B cell (primary cell): ENCODE measurements at regions not wholly inside any gene's neighbourhood (a gene's known extent, or its start where the extent isn't known, plus 50 kb on each side); places are given as distances from the start of the nearest gene placed in this dataset.

Source experiments
- ATAC-seq: fragments of 200-7000 bp; cut with Tn5 transposase; one replicate; pipeline ENCODE4 v1.10.0; 2021; ENCODE audit warnings: low read depth, mild to moderate bottlenecking, moderate number of reproducible peaks, moderate library complexity
- CTCF ChIA-PET: fragments of 350-600 bp; sonication (Branson Sonifier 250); formaldehyde crosslinking; loops from one replicate; lab custom pipeline; 2021; ENCODE audit warnings: antibody characterized with exemption, inconsistent platforms; lab: Charles Lee
- POLR2A ChIA-PET: fragments of 350-600 bp; sonication (Branson Sonifier 250); formaldehyde crosslinking; loops from one replicate; lab custom pipeline; 2021; ENCODE audit warnings: antibody characterized with exemption; lab: Charles Lee
- DNase-seq: peaks from one replicate; pipeline ENCODE4 v3.0.0; 2013
- H2AFZ ChIP-seq: 2 replicates; pipeline ENCODE4 v1.6.1; 2012; ENCODE audit warnings: mild to moderate bottlenecking, low read depth, low read length; ENCODE audit not compliant: insufficient read depth, poor library complexity, severe bottlenecking
- H3K27ac ChIP-seq, 2 donors: 1 replicate in 1 of 2; 2 replicates in 1 of 2; pipeline ENCODE4 v1.5.1; 2012 to 2013; ENCODE audit warnings: low read length in 2 of 2, mild to moderate bottlenecking in 2 of 2, moderate library complexity in 1 of 2
- H3K27me3 ChIP-seq, 4 experiments: fragments of 200-600 bp in 1 of 4; sonication (generic) in 1 of 4; replicated peaks in 1 of 4; 1 replicate in 2 of 4; 2 replicates in 2 of 4; pipeline versions ENCODE4 v1.6.1 to v1.7.0; 2013 to 2016; ENCODE audit warnings: low read length in 3 of 4, mild to moderate bottlenecking in 2 of 4, mixed read lengths in 1 of 4, moderate library complexity in 1 of 4; ENCODE audit not compliant: insufficient read depth in 4 of 4, control insufficient read depth in 3 of 4; ENCODE audit errors: control extremely low read depth in 1 of 4
- H3K36me3 ChIP-seq, 2 experiments: replicated peaks in 1 of 2; 1 replicate in 1 of 2; 2 replicates in 1 of 2; pipeline versions ENCODE4 v1.6.1 to v1.7.1; 2013; ENCODE audit warnings: low read length in 1 of 2; ENCODE audit not compliant: insufficient read depth in 2 of 2, control insufficient read depth in 1 of 2; ENCODE audit errors: control extremely low read depth in 1 of 2, extremely low read depth in 1 of 2
- H3K4me1 ChIP-seq, 2 donors: fragments of 200-600 bp in 1 of 2; sonication (generic) in 1 of 2; 1 replicate in 1 of 2; 2 replicates in 1 of 2; pipeline versions ENCODE4 v1.5.1 to v1.6.1; 2013 to 2017; ENCODE audit warnings: low read length in 2 of 2; ENCODE audit not compliant: control insufficient read depth in 2 of 2, insufficient read depth in 2 of 2
- H3K4me2 ChIP-seq: replicated peaks from 2 replicates; pipeline ENCODE3; 2012; ENCODE audit warnings: mild to moderate bottlenecking, low read depth, low read length; ENCODE audit not compliant: poor library complexity, severe bottlenecking
- H3K4me3 ChIP-seq, 5 experiments: fragments of 200-600 bp in 1 of 5; sonication (generic) in 1 of 5; 1 replicate in 3 of 5; 2 replicates in 2 of 5; pipeline versions ENCODE4 v1.5.1 to v1.7.0; 2011 to 2016; ENCODE audit warnings: low read length in 4 of 5, mild to moderate bottlenecking in 4 of 5, low read depth in 2 of 5, control low read depth in 1 of 5, moderate library complexity in 1 of 5; ENCODE audit not compliant: insufficient read depth in 1 of 5; ENCODE audit errors: control extremely low read depth in 1 of 5, extremely low read depth in 1 of 5
- H3K79me2 ChIP-seq: fragments of 200-600 bp; sonication (generic); one replicate; pipeline ENCODE4 v1.6.0; 2016; ENCODE audit warnings: low read length; ENCODE audit not compliant: control insufficient read depth, insufficient read depth
- H3K9ac ChIP-seq: fragments of 200-600 bp; sonication (generic); 2 replicates; pipeline ENCODE4 v1.6.1; 2017; ENCODE audit warnings: mild to moderate bottlenecking, low read length, moderate library complexity
- H3K9me3 ChIP-seq, 3 donors: one replicate each; pipeline versions ENCODE4 v1.6.1 to v1.7.1; 2013; ENCODE audit warnings: low read length in 2 of 3; ENCODE audit not compliant: control insufficient read depth in 2 of 3, insufficient read depth in 1 of 3; ENCODE audit errors: control extremely low read depth in 1 of 3
- H4K20me1 ChIP-seq: 2 replicates; pipeline ENCODE4 v1.6.0; 2012; ENCODE audit warnings: mild to moderate bottlenecking, low read length; ENCODE audit not compliant: insufficient read depth, control insufficient read depth, poor library complexity, severe bottlenecking
- H3K27ac Mint-ChIP-seq: one replicate; pipeline ENCODE4 v1.8.0; 2021; ENCODE audit warnings: mixed read lengths
- H3K27me3 Mint-ChIP-seq: one replicate; pipeline ENCODE4 v1.8.0; 2021; ENCODE audit warnings: mixed read lengths
- H3K4me1 Mint-ChIP-seq: one replicate; pipeline ENCODE4 v1.8.0; 2021; ENCODE audit warnings: mixed read lengths
- H3K4me3 Mint-ChIP-seq: one replicate; pipeline ENCODE4 v1.8.0; 2021; ENCODE audit warnings: mixed read lengths
- H3K9me3 Mint-ChIP-seq: one replicate; pipeline ENCODE4 v1.8.0; 2022; ENCODE audit warnings: mixed read lengths; ENCODE audit not compliant: insufficient read depth
- EZH2 ChIP-seq: IDR thresholded peaks from 2 replicates; pipeline ENCODE4 v1.6.1; 2012; ENCODE audit warnings: borderline replicate concordance, low read depth, mild to moderate bottlenecking, moderate library complexity, low read length; ENCODE audit not compliant: insufficient read depth, poor library complexity, severe bottlenecking
- WGBS: methylation state at CpG from one replicate; pipeline ENCODE4 v1.1.5; 2013; ENCODE audit warnings: missing lambda C conversion rate; ENCODE audit not compliant: insufficient coverage; 5-methylcytosine and 5-hydroxymethylcytosine counted together
- intact Hi-C: fragments of 100-400 bp; cut with micrococcal nuclease; formaldehyde crosslinking; loops from one replicate; pipeline ENCODE4 v1.10.0; 2022
- TF ChIP-seq, protein P1 (sequence below): fragments of 200-600 bp; IDR thresholded peaks from one replicate; pipeline ENCODE4 v1.8.0; 2022; ENCODE audit warnings: antibody characterized with exemption, mild to moderate bottlenecking

DNA sequence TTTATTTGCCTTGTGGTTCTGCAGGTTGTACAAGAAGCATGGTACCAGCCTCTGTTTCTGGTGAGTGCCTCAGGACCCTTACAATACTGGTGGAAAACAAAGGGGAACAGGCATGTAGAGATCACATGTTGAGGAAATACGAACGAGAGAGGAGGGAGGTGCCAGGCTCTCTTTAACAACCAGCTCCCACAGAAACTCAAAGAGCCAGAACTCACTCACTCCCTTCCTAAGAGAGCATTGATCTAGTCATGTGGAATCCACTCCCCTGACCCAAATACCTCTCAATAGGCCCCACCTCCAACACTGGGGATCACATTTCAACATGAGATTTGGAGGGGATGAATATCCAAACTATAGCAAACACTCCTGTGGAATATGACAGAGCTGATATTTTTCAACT, 938.0 kb downstream of the GALC start:
- Mint-ChIP-seq H3K4me3 (no peak overlapping the region), H3K4me1 (no peaks in the 10 kb centered on the region), H3K9me3 (no peaks in the 10 kb centered on the region), H3K27ac (no peak overlapping the region), H3K27me3 (no peaks in the 10 kb centered on the region)
- Histone ChIP-seq H2AFZ (no peak overlapping the region), H3K4me3 (no peak overlapping the region), H3K27ac (no peak overlapping the region), H3K4me2 (no peak overlapping the region), H3K9me3 (peaks cover 0 to 3% (median 0%) of the 10 kb centered on the region in 3 donors), H3K79me2 (no peaks in the 10 kb centered on the region), H3K36me3 (no peaks in the 10 kb centered on the region), H3K27me3 (no peaks in the 10 kb centered on the region), H4K20me1 (no peaks in the 10 kb centered on the region), H3K4me1 (no peaks in the 10 kb centered on the region), H3K9ac (no peak overlapping the region)
- ATAC-seq (no peak), DNase-seq (no peak)
- TF ChIP-seq, protein P1, sequence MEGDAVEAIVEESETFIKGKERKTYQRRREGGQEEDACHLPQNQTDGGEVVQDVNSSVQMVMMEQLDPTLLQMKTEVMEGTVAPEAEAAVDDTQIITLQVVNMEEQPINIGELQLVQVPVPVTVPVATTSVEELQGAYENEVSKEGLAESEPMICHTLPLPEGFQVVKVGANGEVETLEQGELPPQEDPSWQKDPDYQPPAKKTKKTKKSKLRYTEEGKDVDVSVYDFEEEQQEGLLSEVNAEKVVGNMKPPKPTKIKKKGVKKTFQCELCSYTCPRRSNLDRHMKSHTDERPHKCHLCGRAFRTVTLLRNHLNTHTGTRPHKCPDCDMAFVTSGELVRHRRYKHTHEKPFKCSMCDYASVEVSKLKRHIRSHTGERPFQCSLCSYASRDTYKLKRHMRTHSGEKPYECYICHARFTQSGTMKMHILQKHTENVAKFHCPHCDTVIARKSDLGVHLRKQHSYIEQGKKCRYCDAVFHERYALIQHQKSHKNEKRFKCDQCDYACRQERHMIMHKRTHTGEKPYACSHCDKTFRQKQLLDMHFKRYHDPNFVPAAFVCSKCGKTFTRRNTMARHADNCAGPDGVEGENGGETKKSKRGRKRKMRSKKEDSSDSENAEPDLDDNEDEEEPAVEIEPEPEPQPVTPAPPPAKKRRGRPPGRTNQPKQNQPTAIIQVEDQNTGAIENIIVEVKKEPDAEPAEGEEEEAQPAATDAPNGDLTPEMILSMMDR = no peak
- no peak for TF ChIP-seq EZH2
- no CpG with 5 or more reads among the region's 2 CpGs for WGBS
- ChIA-PET CTCF (no interaction called here), POLR2A (no interaction called here)
- intact Hi-C loops = no loop called here

DNA sequence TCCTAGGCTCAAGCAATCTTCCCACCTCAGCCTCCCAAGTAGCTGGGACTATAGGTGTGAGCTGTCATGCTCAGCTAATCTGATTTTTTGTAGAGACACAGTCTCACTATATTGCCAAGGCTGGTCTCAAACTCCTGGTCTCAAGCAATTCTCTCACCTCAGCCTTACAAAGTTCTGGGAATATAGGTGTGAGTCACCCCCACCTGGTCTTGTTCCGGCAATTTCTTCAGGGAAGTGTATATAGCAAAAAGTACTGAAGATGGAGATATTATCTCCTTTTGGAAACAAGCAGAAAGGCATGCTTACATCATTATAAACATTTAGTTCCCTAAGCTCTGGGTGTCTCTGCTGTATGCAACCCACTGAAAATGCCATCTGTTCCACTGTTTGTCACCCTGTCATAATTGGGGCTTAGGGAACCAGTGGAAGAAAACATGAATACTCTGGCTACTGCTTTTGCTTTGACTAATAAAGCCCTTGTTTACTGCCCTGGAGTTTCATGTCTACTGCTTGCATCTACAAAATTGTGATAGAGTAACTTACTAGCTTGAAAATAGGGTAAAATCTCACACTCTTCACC, 940.2 kb downstream of the GALC start:
- H3K27ac ChIP-seq = no peak overlapping the region
- Mint-ChIP-seq H3K27ac (no peak overlapping the region), H3K4me1 (no peaks in the 10 kb centered on the region), H3K4me3 (no peak overlapping the region), H3K27me3 (no peaks in the 10 kb centered on the region), H3K9me3 (no peaks in the 10 kb centered on the region)
- H3K9me3 ChIP-seq = peaks cover 0 to 3% (median 0%) of the 10 kb centered on the region in 3 donors
- no CpG with 5 or more reads among the region's 1 CpG for WGBS
- H3K4me2 ChIP-seq = no peak overlapping the region
- no peaks in the 10 kb centered on the region for H4K20me1 ChIP-seq
- H3K36me3 ChIP-seq = no peaks in the 10 kb centered on the region
- TF ChIP-seq EZH2 = no peak
- TF ChIP-seq, protein P1 = no peak
- H3K9ac ChIP-seq = no peak overlapping the region
- H2AFZ ChIP-seq = no peak overlapping the region
- POLR2A ChIA-PET = no interaction called here
- H3K4me1 ChIP-seq = no peaks in the 10 kb centered on the region
- intact Hi-C loops = no loop called here
- ATAC-seq (no peak), DNase-seq (no peak)
- CTCF ChIA-PET = no interaction called here
- H3K27me3 ChIP-seq = no peaks in the 10 kb centered on the region
- H3K4me3 ChIP-seq = no peak overlapping the region
- no peaks in the 10 kb centered on the region for H3K79me2 ChIP-seq
